Gastrocnemius medialis (tissue), 4 donors: ENCODE measurements at regions not wholly inside any gene's neighbourhood (a gene's known extent, or its start where the extent isn't known, plus 50 kb on each side); places are given as distances from the start of the nearest gene placed in this dataset.
"Not testable (repeated sequence)": the region's sequence is repeated elsewhere in the genome, so short reads cannot be mapped to it uniquely, and the experiment has no call there.

Experiments
- ATAC-seq, 2 donors: fragments of 150-250 bp; one replicate each; pipeline ENCODE4 v1.9.1; 2016
- DNase-seq, 2 donors: peaks; one replicate each; pipeline ENCODE4 v3.0.0-alpha.2; 2019
- H3K27ac ChIP-seq, 4 donors: fragments of 200-600 bp; sonication (generic); 1 replicate in 1 of 4; 2 replicates in 3 of 4; pipeline ENCODE4 v1.5.1; 2016 to 2018; ENCODE audit warnings: mild to moderate bottlenecking in 2 of 4, moderate library complexity in 1 of 4
- H3K27me3 ChIP-seq, 3 donors: fragments of 200-600 bp; sonication (generic) in 2 of 3; 1 replicate in 1 of 3; 2 replicates in 2 of 3; pipeline versions ENCODE4 v1.5.1 to v1.6.0; 2016 to 2019; ENCODE audit warnings: mild to moderate bottlenecking in 1 of 3, moderate library complexity in 1 of 3
- H3K36me3 ChIP-seq, 2 donors: fragments of 200-600 bp; sonication (generic) in 1 of 2; one replicate each; pipeline ENCODE4 v1.5.1; 2017 to 2018
- H3K4me1 ChIP-seq, 2 donors: fragments of 200-600 bp; sonication (generic) in 1 of 2; one replicate each; pipeline ENCODE4 v1.5.1; 2016 to 2017; ENCODE audit warnings: mild to moderate bottlenecking in 2 of 2
- H3K4me3 ChIP-seq, 4 donors: fragments of 200-600 bp; sonication (generic) in 3 of 4; 1 replicate in 1 of 4; 2 replicates in 3 of 4; pipeline ENCODE4 v1.5.1; 2016 to 2019; ENCODE audit warnings: mild to moderate bottlenecking in 2 of 4
- H3K9me3 ChIP-seq, 3 donors: fragments of 200-600 bp; sonication (generic) in 2 of 3; 1 replicate in 1 of 3; 2 replicates in 2 of 3; pipeline ENCODE4 v1.5.1; 2016 to 2019
- CTCF ChIP-seq, 5 experiments: fragments of 450-650 bp in 3 of 5; fragments of 200-600 bp in 2 of 5; sonication (generic) in 2 of 5; IDR thresholded peaks in 4 of 5; conservative IDR thresholded peaks in 1 of 5; 1 replicate in 4 of 5; 2 replicates in 1 of 5; pipeline ENCODE4 v1.5.1; 2016 to 2019; ENCODE audit warnings: antibody characterized with exemption in 5 of 5, mild to moderate bottlenecking in 3 of 5, moderate library complexity in 3 of 5
- POLR2A ChIP-seq, 2 donors: fragments of 450-650 bp; IDR thresholded peaks; one replicate each; pipeline ENCODE4 v1.6.1; 2017; ENCODE audit warnings: antibody characterized with exemption in 2 of 2, mild to moderate bottlenecking in 2 of 2, moderate library complexity in 2 of 2
- in situ Hi-C, 4 donors: fragments of 200-750 bp; cut with MboI; loops; one replicate each; pipeline versions ENCODE4 v1.15.0 to v1.8.0; 2017; ENCODE audit warnings: low sequenced_read_pairs in 4 of 4
- intact Hi-C: fragments of 100-400 bp; cut with DNase I; formaldehyde crosslinking; loops from one replicate; pipeline ENCODE4 v1.15.1; 2023; ENCODE audit warnings: low total_unique reads

GRCh38 chrY:13592450-13592849, 111.2 kb upstream of the TMSB4Y start:
- no peaks in the 10 kb centered on the region for H3K4me1 ChIP-seq
- no peak overlapping the region for H3K4me3 ChIP-seq
- no peaks in the 10 kb centered on the region for H3K27me3 ChIP-seq
- H3K9me3 ChIP-seq: no peaks in the 10 kb centered on the region
- intact Hi-C loops: no loop called here
- TF ChIP-seq CTCF (IDR thresholded peaks at IDR 0.05 in 4 of 5, conservative IDR thresholded peaks at IDR 0.05 in 1 of 5): no peak
- TF ChIP-seq POLR2A (IDR thresholded peaks at IDR 0.05): no peak
- no peak for DNase-seq
- H3K27ac ChIP-seq: no peak overlapping the region
- H3K36me3 ChIP-seq: no peaks in the 10 kb centered on the region
- no peak for ATAC-seq
- in situ Hi-C loops: loop anchor here in 1 of 4 donors (25.0 kb wide), 1 partner anchor 105 kb away; the partner anchor contains the start of gene UTY

- H3K27me3 ChIP-seq, DNase-seq, H3K4me1 ChIP-seq, H3K9me3 ChIP-seq, in situ Hi-C loops, H3K4me3 ChIP-seq, H3K36me3 ChIP-seq, intact Hi-C loops, H3K27ac ChIP-seq, ATAC-seq: not testable (repeated sequence)
Measured at GRCh38 chrY:13570931-13571330, 91.1 kb upstream of the UTY start.

GRCh38 chrY:13567186-13567585, 87.4 kb upstream of the UTY start:
- no peak overlapping the region for H3K27ac ChIP-seq
- H3K9me3 ChIP-seq: no peaks in the 10 kb centered on the region
- DNase-seq: no peak
- no peak overlapping the region for H3K4me3 ChIP-seq
- no peaks in the 10 kb centered on the region for H3K4me1 ChIP-seq
- no peaks in the 10 kb centered on the region for H3K36me3 ChIP-seq
- in situ Hi-C loops: no loop called here
- intact Hi-C loops: no loop called here
- no peaks in the 10 kb centered on the region for H3K27me3 ChIP-seq
- no peak for ATAC-seq
- TF ChIP-seq CTCF (IDR thresholded peaks at IDR 0.05 in 4 of 5, conservative IDR thresholded peaks at IDR 0.05 in 1 of 5) (no peak), POLR2A (IDR thresholded peaks at IDR 0.05) (no peak)

GRCh38 chrY:13554949-13555348, 75.1 kb upstream of the UTY start:
- no peak for TF ChIP-seq POLR2A (IDR thresholded peaks at IDR 0.05)
- TF ChIP-seq CTCF (IDR thresholded peaks at IDR 0.05 in 4 of 5, conservative IDR thresholded peaks at IDR 0.05 in 1 of 5): no peak

GRCh38 chrY:13552393-13553116, 72.7 kb upstream of the UTY start:
- ATAC-seq: no peak
- H3K27me3 ChIP-seq: no peaks in the 10 kb centered on the region
- intact Hi-C loops: no loop called here

More at GRCh38 chrY:13554949-13555348, 75.1 kb upstream of the UTY start:
- intact Hi-C loops: no loop called here
- ATAC-seq (no peak), DNase-seq (no peak)
- Histone ChIP-seq H3K27me3 (no peaks in the 10 kb centered on the region), H3K4me1 (no peaks in the 10 kb centered on the region), H3K9me3 (no peaks in the 10 kb centered on the region), H3K4me3 (no peak overlapping the region), H3K27ac (no peak overlapping the region), H3K36me3 (no peaks in the 10 kb centered on the region)
- in situ Hi-C loops: no loop called here

More at GRCh38 chrY:13552393-13553116, 72.7 kb upstream of the UTY start:
- in situ Hi-C loops: no loop called here
- no peak for DNase-seq
- Histone ChIP-seq H3K9me3 (no peaks in the 10 kb centered on the region), H3K4me1 (no peaks in the 10 kb centered on the region), H3K4me3 (no peak overlapping the region), H3K36me3 (no peaks in the 10 kb centered on the region), H3K27ac (no peak overlapping the region)
- no peak for TF ChIP-seq CTCF (IDR thresholded peaks at IDR 0.05 in 4 of 5, conservative IDR thresholded peaks at IDR 0.05 in 1 of 5)
- no peak for TF ChIP-seq POLR2A (IDR thresholded peaks at IDR 0.05)
